ENCODE measurements at regions not wholly inside any gene's neighbourhood (a gene's known extent, or its start where the extent isn't known, plus 50 kb on each side); places are given as distances from the start of the nearest gene placed in this dataset.

GRCh38 chr13:37338726-37339385 lies 233.4 kb upstream of the CSNK1A1L start:
- TF ChIP-seq CTCF (IDR thresholded peaks at IDR 0.05) (no peak), POLR2A (IDR thresholded peaks at IDR 0.05) (no peak), EP300 (IDR thresholded peaks at IDR 0.05) (no peak)
